DMS53 treated with DMSO at 0.1 percent for 48 hours (cell line): ENCODE measurements at regions not wholly inside any gene's neighbourhood (a gene's known extent, or its start where the extent isn't known, plus 50 kb on each side); places are given as distances from the start of the nearest gene placed in this dataset.

ENCODE experiments used
- DNase-seq: peaks from one replicate; lab custom pipeline; 2025; ENCODE audit not compliant: unreplicated experiment; lab: John Stamatoyannopoulos, UW

DNA sequence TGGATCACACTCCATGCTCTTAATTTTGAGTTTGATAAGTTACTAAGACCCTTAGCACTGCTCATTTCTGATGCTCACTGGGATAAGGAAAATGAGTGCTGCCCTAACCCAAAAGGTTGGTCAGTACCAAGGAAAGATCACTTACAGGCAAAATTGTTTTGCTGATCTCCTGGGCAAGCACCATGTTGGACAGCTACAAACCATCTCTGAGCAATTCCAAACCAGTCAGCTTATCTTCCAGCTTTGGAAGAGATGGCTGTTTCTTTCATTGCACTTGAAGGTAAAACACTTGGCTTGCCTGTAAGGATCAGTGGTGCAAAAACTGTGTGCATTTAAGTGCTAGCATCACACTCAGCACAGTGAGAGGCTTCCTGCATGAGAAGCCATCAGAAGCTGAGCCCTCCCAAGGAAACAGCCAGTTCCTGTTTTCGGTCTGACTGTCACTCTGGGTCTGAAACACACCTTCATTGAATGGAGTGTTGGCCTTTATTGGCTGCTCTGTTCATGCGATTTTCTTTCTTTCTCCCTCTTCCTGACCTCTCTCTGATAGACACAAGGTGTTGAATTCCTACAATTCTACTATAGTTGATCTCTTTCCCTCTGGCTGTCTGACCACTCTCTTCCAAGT lies 126.4 kb upstream of the GHITM start:
- DNase-seq: no peak

DNA sequence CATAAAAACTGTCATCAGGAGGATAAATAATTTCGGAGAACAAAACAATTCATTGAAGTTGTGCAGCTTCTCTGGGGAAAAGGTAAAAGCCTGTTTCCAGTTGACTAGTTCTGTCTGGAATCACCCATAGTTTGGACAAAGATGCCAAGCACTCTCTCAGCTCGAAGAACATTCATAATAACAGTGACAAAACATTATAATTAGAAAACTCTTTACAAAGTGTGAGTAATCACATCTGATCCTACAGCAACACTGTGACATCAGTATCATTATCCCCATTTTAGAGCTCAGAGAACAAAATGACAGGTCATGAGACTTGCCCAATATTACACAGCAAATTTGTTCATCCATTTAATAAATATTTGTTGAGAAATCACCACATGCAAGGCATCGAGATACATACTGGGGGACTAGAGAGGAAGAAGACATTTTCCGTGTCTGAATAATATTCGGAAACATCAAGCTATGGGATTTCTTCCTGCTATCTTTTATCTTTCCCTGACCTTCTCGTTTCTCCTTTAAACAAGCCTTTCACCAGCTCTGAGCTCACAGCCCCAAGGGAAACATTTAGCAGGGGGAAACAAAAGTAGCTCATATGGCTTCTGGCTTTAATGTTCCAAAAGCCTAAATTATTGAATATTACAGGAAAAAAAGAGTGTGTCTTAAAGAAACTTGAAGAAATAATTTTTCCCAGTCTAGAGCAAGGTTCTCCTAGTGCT lies 123.3 kb upstream of the GHITM start:
- no peak for DNase-seq

DNA sequence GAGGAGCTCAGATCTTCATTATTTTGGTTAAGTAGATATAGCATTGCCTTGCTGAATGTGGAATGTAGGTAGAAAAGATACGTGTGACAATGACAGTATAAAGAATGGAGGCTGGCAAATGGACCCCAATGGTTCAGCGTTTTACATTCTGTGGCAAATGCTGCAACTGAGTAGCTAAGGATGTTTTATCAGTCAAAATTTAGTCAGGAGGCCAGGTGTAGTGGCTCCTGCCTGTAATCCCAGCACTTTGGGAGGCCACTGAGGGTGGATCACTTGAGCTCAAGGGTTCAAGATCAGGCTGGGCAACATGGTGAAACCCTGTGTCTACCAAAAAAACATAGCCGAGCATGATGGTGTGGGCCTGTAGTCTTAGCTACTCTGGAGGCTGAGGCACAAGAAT lies 120.5 kb upstream of the GHITM start:
- DNase-seq: no peak

DNA sequence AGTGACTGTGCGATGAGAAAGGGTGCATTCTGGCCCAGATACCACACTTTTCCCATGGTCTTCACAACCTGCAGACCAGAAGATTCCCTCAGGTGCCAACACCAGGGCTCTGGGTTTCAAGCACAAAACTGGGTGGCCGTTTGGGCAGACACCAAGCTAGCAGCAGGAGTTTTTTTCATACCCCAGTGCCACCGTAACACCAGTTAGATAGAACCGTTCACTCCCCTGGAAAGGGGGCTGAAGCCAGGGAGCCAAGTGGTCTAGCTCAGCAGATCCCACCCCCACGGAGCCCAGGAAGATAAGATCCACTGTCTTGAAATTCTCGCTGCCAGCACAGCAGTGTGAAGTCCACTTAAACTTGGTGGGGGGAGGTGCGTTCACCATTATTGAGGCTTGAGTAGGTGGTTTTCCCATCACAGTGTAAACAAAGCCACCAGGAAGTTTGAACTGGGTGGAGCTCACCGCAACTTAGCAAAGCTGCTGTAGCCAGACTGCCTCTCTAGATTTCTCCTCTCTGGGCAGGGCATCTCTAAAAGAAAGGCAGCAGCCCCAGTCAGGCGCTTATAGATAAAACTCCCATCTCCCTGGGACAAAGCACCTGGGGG lies 119.4 kb upstream of the GHITM start:
- DNase-seq: peak; percentile 6

DNA sequence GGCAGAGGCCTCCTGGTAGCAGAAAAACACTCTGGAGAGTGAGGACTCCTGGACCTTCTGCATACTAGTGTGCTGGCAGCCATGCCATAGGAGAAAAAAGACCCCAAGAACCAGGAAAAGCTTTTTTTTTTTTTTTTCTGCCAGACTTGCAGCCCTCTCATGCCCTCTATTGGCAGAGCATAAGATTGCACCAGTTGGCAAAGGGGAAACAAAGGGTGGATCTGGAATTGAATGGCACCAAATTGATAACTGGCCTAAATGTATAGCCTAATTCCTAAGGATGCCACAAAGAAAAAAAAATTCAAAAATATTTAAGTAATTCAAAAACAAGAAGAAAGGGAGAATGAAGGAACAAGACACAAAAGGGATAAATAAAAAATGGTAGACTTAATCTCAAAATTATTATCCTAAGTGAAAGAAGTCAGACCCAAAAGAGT lies 112.5 kb upstream of the GHITM start:
- DNase-seq: no peak

DNA sequence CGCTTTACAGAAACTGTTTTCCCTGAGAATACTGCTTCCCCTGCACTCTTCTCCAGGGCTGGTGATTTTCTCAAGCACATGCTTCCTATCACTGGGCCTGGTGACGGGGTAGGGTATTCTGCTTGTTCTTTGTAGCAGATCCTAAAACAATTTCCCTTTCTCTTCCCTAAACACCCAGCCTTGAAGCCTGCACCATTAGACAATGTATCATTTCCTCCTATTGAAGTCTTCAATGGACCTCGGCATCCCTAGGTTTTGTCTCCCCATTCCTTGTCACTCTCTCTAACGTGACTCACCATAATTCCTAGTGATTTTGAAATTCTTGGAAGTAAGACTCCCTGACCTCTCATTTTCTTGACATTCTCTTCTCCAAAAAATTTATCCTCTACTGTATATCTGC lies 109.5 kb upstream of the GHITM start:
- DNase-seq: no peak

DNA sequence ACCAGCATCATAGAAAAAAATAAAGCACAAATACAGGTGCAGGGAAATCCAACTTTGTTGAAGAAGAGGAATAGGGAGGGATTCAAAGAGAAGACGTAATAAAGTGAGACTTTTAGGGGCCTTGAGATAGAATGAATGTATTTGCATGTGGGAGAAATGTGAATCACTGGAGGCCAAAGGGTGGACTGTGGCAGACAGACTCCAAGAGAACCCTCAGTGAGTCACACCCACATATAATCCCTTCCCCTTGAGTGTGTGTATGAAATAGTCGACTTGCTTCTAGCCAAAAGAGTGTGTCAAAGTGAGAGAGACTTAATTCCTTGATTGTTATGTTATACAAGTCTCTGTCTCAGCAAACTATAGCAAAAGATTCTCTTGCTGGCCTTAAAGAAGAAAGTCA lies 101.3 kb upstream of the GHITM start:
- no peak for DNase-seq

DNA sequence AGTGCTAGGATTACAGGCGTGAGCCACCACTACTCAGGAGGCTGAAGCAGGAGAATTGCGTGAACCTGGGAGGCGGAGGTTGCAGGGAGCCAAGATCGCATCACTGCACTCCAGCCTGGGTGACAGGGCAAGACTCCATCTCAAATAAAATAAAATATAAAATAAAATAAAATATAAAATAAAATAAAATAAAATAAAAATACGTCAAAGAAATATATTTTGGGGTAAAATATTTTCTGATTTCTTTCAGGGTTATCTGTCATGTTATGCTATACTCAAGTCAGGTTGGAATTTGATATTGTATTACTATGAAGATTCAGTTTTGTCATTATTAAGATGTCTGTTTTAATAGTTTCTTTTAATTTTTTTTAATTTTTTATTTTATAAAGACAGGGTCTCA lies 99.4 kb upstream of the GHITM start:
- no peak for DNase-seq

DNA sequence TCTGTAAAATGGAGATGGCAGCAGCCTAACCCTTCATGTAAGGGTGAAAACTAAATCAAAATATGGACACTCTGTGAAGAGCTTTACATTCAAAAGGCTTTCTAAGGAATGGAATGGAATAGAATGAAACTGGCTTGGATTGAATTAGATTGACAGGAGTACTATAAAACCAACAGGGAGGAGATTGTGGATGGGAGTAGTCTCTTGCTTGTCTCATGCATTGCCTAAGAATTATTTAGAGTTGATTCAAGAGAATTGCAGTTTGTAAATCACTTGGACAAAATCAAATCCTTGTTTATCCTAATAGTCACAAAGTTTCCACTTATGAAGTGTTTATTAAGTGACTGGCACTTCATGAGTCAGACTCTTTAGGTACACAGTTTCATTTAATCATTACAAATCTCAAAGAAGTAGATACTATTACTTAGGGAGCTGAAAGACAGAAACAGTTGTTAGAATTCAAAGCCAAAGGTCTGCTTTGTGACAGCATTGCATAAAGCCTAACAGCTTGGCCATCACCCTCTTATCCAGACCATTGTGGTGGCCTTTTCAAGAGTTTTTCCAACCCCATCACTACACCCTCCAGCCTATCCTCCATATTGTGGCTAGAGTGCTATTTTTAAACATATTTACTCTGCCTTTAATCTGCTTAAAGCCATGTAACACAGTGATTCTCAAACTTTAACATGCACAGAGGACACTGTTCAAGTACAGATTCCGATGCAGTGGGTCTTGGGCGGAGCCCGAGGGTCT lies 91.9 kb upstream of the GHITM start:
- no peak for DNase-seq

DNA sequence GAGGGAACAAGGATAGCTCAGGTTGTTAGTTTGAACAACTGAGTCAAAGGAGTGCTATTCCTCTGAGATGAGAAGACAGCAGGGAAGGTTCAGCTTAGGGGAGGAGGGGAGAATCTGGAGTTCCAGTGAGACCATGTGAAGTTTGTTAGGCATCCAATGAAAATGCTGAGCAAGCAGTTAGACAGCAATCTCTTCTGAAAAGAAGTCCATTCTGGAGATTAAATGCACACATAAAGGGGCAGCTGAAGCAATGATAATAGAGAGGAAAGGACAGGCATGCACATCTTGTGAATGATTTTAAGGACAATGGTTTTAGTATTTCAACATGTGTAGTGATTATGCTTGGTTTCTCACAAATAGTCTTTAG lies 89.7 kb upstream of the GHITM start:
- no peak for DNase-seq

DNA sequence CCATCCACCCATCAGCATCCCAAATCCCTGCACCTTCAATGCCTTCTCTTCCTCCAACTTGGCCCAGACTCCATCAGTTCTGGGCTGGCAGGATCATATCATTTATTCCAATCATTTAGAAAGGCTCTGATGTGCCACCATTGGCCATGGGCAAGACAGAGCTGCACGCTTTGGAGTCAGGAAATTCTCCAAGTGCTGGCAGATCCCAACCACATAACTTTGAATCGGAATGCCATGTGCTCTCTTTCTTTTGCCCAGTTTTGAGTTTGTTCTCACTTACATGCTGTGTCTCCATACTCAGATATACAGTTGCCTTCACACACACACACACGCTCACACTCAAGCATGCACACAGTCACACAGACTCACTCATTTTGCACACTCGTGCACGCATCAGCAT lies 85.7 kb upstream of the GHITM start:
- DNase-seq: no peak

DNA sequence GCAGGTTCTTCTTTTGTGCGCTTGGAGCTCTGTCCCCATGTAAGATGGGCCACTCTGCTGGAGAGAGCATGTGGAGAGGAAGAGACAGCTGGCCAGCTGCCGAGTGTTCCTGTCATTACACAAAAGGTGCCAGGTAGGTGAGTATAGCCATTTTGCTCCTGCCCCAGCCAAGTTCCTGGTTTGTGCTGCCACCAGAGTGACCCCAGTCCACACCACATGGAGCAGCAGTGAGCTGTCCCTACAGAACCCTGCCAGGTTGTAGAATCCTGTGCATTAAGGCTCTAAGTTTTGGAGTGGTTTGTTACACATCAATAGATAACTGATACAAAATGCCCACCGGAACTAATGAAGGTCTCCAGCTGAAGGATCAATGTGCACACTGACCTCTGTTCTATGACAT lies 84.6 kb upstream of the GHITM start:
- DNase-seq: peak; percentile 58

DNA sequence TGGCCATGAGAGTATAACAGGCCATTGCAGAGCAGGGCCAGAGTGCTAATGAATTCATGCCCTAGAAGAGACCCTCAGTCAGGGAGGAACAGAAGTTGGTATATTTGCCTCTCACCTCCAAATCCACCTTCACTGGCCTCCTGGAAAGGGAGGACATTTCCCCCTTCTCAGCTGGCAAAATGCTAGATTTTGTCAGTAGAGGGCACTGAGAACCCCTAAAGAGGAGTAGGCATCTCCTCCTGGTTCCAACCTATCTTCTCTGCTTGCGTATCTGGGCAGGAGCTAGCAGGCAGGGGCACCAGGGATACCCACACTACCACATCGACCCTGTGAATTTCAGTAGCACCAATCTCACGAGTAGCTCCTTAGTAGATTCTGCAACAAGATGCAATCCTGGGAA lies 79.8 kb upstream of the GHITM start:
- DNase-seq: no peak

DNA sequence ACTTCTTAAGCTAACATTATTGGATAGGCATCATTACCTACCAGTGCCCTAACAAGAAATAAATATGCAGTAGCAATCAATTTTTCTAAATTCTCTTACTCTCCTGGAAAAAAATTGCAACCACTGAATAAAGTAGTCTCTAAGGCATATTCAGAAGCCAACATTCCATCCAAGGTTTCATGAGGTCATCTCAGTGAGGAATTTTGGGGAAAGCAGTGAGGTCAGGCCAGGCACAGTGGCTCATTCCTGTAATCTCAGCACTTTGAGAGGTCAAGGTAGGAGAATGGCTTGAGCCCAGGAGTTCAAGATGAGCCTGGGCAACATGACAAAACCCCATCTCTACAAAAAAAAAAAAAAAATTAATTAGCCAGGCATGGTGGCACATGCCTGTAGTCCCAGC lies 75.9 kb upstream of the GHITM start:
- DNase-seq: no peak

DNA sequence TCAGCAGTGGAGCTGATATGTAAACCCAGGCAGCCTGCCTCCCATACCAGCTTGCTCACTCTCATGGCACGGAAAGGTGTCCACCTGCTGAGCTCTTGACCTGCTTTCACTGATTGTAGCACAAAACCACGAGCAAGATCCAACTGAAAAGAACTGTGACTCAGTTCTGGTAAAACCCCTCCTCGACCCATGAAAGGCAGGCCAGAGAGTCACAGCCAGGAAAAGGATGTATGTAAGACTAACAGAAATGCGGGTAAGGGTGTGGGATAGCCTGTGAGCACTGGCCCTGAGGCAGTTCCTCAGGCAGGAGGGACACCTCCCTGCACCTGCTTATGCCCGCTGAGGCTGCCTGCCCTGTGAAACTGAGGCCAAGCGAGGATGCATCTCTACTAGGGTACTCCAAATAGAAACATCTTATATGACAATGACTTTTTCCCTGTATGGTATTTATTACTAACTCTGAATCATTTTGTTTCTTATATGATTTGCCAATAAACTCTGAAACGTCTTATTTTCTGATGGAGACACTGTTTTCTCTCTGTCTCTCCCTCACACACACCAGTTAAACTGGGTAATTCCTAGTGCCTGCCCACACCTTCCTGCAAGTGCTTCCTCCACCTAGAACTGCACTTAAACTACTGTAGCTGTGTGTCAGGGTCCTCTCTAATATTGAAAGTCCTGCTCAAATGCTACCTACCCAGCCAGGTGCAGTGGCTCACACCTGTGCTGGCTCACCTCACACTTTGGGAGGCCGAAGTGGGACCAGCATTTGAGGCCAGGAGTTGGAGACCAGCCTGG lies 73.3 kb upstream of the GHITM start:
- no peak for DNase-seq

DNA sequence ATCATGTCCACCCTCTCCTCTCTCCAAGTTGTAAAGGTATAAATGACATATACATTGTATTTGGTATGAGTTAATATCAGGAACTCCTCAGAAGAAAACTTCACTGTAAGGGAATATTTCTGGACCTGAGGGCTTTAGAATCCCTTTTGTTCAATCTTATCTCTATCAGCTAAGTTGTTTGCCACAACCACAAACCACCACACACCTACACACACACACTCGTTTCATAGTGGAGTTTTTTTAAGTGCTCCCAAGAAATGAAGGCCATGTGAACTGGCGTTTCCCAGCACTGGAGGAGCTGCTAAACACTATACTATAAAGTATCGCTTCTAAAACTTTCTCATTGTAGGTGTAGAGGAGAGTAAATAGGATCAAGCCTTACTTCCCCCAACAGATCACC lies 64.8 kb upstream of the GHITM start:
- no peak for DNase-seq

DNA sequence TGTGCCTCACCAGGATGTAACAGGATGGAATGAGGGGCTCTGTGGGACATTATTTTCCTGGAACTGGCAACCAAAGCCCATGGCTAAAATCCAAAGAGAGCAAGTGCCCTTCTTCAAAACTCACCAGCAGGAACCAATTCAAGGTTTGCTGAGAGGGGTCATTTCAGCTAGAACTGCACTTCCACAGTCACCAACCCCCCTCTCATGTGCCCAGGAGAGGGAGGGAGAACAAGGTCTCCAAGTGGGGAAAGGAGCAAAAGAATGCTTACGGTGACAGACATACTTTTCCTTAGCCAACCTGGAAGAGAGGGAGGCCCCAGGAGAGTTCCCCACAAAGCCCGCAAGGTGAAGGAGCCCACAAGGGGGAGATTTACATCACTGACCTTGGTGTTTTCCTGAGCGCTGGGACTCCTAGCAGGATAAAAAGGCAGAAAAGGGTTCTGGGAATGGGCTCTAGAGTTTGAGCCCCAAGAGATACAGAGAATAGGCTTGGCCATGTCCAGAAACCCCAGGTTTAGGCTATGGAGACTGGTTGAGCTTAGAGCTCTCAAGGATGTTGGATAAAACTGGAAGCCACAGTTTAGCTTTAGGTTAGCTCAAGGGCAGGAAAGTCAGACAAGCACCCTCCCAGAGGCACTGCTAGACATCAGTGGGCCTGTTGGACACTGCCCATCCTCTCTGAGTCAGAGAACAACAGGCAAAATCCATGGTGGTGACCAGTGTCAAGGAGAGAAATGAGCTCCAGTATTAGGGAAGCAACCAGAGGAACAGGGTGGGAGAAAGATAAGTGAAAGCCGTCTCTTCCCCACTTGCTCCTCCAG lies 63.9 kb upstream of the GHITM start:
- DNase-seq: no peak

DNA sequence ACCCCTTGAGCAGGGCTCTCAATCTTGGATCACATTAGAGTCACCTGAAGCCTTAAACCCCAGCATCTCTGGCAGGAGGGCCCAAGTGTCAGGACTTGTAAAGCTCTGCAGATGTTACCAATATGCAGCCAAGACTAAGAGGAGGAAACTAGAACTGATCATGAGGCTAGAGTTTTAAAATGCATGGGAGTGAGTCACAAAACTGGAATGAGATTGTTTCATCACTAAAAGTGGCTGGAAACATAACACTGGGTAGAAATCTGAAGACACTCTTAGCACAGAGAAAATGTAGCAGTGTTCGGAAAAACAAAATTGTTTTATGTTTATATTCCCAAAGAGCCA lies 63.3 kb upstream of the GHITM start:
- no peak for DNase-seq

DNA sequence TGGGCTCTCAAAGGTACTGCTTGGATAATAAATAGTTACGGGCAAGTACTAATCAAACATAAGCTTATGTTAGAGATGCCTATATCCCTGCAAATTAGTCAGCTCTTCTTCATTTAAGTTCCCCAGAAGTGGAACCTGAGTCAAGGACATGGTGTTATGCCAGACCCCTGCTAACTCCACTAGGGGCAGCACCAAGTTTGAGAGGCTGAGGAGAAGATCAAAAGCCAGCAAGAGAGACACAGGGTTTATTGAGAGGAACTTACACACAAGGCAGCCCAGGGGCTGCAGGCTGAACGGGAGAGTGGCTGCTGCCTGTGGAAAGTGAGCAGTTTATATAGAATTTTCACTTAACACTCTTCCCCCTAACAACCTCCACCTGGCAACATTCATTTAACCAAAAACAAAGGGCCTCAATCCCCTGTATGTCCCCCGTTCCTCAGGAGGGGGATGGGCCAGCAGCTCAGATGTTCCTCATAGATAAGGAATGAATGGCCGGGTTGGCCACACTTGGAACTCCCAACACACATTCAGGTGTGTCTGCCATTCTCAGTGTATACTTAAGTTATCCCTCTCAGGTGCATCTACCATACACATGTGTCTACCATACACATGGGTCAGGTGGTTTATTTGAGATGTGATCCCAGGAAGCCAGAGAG lies 62.6 kb upstream of the GHITM start:
- DNase-seq: no peak

DNA sequence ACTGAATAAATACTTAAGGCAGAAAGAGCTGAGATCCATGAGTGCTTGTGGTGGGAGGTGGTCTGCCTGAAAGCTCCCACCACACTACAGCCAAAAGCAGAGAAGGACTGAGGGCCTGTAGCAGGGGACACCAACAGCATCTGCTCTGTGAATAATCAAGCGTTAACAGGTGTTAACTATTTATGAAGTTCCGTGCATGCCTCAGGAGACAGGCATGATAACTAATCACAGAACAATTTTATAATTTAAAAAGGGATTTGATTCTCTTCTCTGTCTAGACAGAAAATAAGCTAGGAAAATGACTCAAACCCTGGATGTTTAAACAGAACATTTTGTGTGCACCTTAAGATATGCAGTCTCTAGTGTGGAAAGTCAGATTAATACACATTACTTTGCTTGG lies 61.5 kb upstream of the GHITM start:
- DNase-seq: no peak
